CD4-positive, alpha-beta T cell (primary cell): ENCODE measurements at regions not wholly inside any gene's neighbourhood (a gene's known extent, or its start where the extent isn't known, plus 50 kb on each side); places are given as distances from the start of the nearest gene placed in this dataset.

Experiments
- ATAC-seq: fragments of 200-7000 bp; cut with Tn5 transposase; one replicate; pipeline ENCODE4 v1.10.0; 2022; ENCODE audit warnings: mild to moderate bottlenecking; ENCODE audit not compliant: poor library complexity
- CTCF ChIA-PET: fragments of 350-600 bp; sonication (Branson Sonifier 250); formaldehyde crosslinking; loops from one replicate; lab custom pipeline; 2021; ENCODE audit warnings: antibody characterized with exemption, inconsistent platforms; lab: Charles Lee
- POLR2A ChIA-PET: fragments of 350-600 bp; sonication (Branson Sonifier 250); formaldehyde crosslinking; loops from one replicate; lab custom pipeline; 2021; ENCODE audit warnings: antibody characterized with exemption, inconsistent platforms; lab: Charles Lee
- DNase-seq, 14 experiments: peaks; one replicate each; pipeline ENCODE4 v3.0.0-alpha.2; 2013 to 2020; ENCODE audit warnings: mixed read lengths in 2 of 14
- H3K27ac ChIP-seq, 2 donors: one replicate each; pipeline versions ENCODE4 v1.5.1 to v1.7.0; 2013; ENCODE audit warnings: low read length in 2 of 2, low read depth in 1 of 2, mild to moderate bottlenecking in 1 of 2
- H3K27me3 ChIP-seq, 2 experiments: 1 replicate in 1 of 2; 2 replicates in 1 of 2; pipeline versions ENCODE4 v1.6.1 to v1.7.0; 2013; ENCODE audit warnings: low read length in 2 of 2, control low read depth in 1 of 2, mild to moderate bottlenecking in 1 of 2, moderate library complexity in 1 of 2; ENCODE audit not compliant: insufficient read depth in 2 of 2, control insufficient read depth in 1 of 2
- H3K36me3 ChIP-seq: one replicate; pipeline ENCODE4 v1.6.1; 2013; ENCODE audit warnings: low read length, control low read depth; ENCODE audit not compliant: insufficient read depth
- H3K4me1 ChIP-seq: one replicate; pipeline ENCODE4 v1.6.1; 2013; ENCODE audit warnings: low read length, control low read depth; ENCODE audit not compliant: insufficient read depth
- H3K4me3 ChIP-seq: one replicate; pipeline ENCODE4 v1.5.1; 2013; ENCODE audit warnings: mild to moderate bottlenecking, low read length, moderate library complexity
- H3K9me3 ChIP-seq, 2 experiments: 1 replicate in 1 of 2; 2 replicates in 1 of 2; pipeline versions ENCODE4 v1.6.1 to v1.7.0; 2013; ENCODE audit warnings: low read length in 2 of 2, mild to moderate bottlenecking in 2 of 2, control low read depth in 1 of 2, moderate library complexity in 1 of 2; ENCODE audit not compliant: control insufficient read depth in 1 of 2, insufficient read depth in 1 of 2
- H3K27ac Mint-ChIP-seq: one replicate; pipeline ENCODE4 v1.8.0; 2020; ENCODE audit warnings: mixed read lengths
- H3K27me3 Mint-ChIP-seq: one replicate; pipeline ENCODE4 v1.8.0; 2021; ENCODE audit warnings: mixed read lengths
- H3K36me3 Mint-ChIP-seq: one replicate; pipeline ENCODE4 v1.8.0; 2021; ENCODE audit warnings: low read depth, mixed read lengths
- H3K4me1 Mint-ChIP-seq: one replicate; pipeline ENCODE4 v1.8.0; 2021; ENCODE audit warnings: low read depth, mixed read lengths
- H3K4me3 Mint-ChIP-seq: one replicate; pipeline ENCODE4 v1.8.0; 2020; ENCODE audit warnings: mild to moderate bottlenecking, mixed read lengths
- H3K9me3 Mint-ChIP-seq: one replicate; pipeline ENCODE4 v1.8.0; 2020; ENCODE audit warnings: mixed read lengths
- intact Hi-C, 2 experiments: fragments of 100-400 bp; cut with DNase I in 1 of 2; cut with micrococcal nuclease in 1 of 2; formaldehyde crosslinking; loops; one replicate each; pipeline versions ENCODE4 v1.15.1 to v1.9.0; 2023 to 2025; cut with DNase I, micrococcal nuclease
- TF ChIP-seq, protein P1 (sequence below): fragments of 200-600 bp; IDR thresholded peaks from one replicate; pipeline ENCODE4 v1.8.0; 2022; ENCODE audit warnings: antibody characterized with exemption, mild to moderate bottlenecking

DNA sequence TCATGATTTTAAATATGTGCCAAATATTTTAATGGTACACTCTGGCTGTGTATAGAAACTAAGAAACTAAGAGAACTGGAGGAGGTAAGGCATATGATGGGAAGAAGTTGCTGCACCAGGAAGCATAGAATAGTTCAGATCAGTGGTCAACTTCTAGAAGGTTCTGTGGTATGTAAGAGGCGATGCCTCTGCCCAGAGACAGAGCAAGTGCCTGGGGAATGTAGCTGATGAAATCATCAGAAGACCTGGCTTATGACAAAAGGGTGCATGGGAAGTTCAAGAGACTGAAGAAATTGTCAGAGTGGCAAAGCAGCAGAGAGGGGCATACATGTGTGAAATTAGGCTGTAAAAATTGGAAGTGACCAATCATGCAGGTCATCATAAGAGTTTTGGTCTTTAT lies 580.8 kb downstream of the BMP2 start:
- H3K4me3 Mint-ChIP-seq, result no peak overlapping the region
- CTCF ChIA-PET, result no interaction called here
- no peak overlapping the region for H3K27ac ChIP-seq

DNA sequence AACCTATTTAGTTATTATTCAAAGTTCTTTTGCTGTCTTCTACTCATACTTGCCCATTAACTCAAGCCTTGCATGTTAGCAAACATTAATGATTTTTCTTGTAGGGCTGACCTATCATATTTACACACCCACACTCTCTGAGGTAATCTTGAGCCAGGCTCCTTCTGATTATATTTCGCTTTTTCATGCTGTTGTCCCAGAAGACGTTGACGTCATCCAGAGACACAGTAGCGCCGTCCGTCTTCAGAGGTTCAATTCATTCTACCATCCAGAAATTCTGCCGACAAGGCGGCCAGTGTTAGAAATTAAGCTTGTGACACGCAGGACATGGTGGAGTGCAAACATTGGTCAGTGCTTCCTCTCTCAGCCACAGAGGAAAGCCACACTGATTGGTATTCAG lies 584.7 kb downstream of the BMP2 start:
- no peaks in the 10 kb centered on the region for H3K27me3 ChIP-seq
- H3K4me3 ChIP-seq, result no peak overlapping the region
- POLR2A ChIA-PET, result no interaction called here
- DNase-seq (no peak), ATAC-seq (no peak)
- H3K36me3 ChIP-seq, result no peaks in the 10 kb centered on the region
- Mint-ChIP-seq H3K27me3 (no peaks in the 10 kb centered on the region), H3K27ac (no peak overlapping the region), H3K4me3 (no peak overlapping the region), H3K36me3 (no peaks in the 10 kb centered on the region), H3K4me1 (no peaks in the 10 kb centered on the region), H3K9me3 (no peaks in the 10 kb centered on the region)
- CTCF ChIA-PET, result no interaction called here
- TF ChIP-seq, protein P1, sequence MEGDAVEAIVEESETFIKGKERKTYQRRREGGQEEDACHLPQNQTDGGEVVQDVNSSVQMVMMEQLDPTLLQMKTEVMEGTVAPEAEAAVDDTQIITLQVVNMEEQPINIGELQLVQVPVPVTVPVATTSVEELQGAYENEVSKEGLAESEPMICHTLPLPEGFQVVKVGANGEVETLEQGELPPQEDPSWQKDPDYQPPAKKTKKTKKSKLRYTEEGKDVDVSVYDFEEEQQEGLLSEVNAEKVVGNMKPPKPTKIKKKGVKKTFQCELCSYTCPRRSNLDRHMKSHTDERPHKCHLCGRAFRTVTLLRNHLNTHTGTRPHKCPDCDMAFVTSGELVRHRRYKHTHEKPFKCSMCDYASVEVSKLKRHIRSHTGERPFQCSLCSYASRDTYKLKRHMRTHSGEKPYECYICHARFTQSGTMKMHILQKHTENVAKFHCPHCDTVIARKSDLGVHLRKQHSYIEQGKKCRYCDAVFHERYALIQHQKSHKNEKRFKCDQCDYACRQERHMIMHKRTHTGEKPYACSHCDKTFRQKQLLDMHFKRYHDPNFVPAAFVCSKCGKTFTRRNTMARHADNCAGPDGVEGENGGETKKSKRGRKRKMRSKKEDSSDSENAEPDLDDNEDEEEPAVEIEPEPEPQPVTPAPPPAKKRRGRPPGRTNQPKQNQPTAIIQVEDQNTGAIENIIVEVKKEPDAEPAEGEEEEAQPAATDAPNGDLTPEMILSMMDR, result no peak
- no peak overlapping the region for H3K27ac ChIP-seq
- intact Hi-C loops, result no loop called here
- H3K4me1 ChIP-seq, result no peaks in the 10 kb centered on the region
- H3K9me3 ChIP-seq, result no peaks in the 10 kb centered on the region

More for the DNA sequence above, 580.8 kb downstream of the BMP2 start:
- Histone ChIP-seq H3K4me3 (no peak overlapping the region), H3K36me3 (no peaks in the 10 kb centered on the region), H3K27me3 (no peaks in the 10 kb centered on the region), H3K9me3 (no peaks in the 10 kb centered on the region), H3K4me1 (no peaks in the 10 kb centered on the region)
- H3K27ac Mint-ChIP-seq, result no peak overlapping the region
- H3K4me1 Mint-ChIP-seq, result no peaks in the 10 kb centered on the region
- H3K27me3 Mint-ChIP-seq, result no peaks in the 10 kb centered on the region
- TF ChIP-seq, protein P1, result no peak
- DNase-seq, result no peak
- POLR2A ChIA-PET, result no interaction called here
- no peaks in the 10 kb centered on the region for H3K36me3 Mint-ChIP-seq
- intact Hi-C loops, result no loop called here
- peaks cover 3% of the 10 kb centered on the region for H3K9me3 Mint-ChIP-seq
- no peak for ATAC-seq

DNA sequence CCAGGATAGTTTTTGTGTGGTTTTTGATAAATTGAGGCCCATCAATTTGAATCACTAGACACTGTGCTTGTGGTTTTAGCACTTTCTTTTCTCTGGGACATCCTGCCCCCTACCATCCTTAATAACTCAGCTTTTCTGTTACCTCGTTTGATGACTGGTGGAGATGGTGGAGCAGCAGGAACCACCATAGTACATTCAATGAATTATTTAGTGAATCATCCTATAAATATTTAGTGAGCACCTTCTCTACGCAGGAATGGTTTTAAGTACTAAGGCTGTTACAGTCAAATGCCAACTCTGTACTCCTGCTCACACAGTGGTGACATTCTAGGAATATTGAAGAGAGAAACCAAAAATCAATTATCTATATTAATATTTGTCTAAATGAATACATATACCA lies 585.2 kb downstream of the HAO1 start:
- CTCF ChIA-PET, result no interaction called here
- TF ChIP-seq, protein P1, result no peak
- POLR2A ChIA-PET, result no interaction called here
- Histone ChIP-seq H3K4me1 (no peaks in the 10 kb centered on the region), H3K4me3 (no peak overlapping the region), H3K27me3 (no peaks in the 10 kb centered on the region), H3K9me3 (no peaks in the 10 kb centered on the region), H3K36me3 (no peaks in the 10 kb centered on the region), H3K27ac (no peak overlapping the region)
- Mint-ChIP-seq H3K27ac (no peak overlapping the region), H3K4me3 (no peak overlapping the region), H3K9me3 (no peaks in the 10 kb centered on the region), H3K27me3 (no peaks in the 10 kb centered on the region), H3K4me1 (no peaks in the 10 kb centered on the region), H3K36me3 (no peaks in the 10 kb centered on the region)
- intact Hi-C loops, result no loop called here
- no peak for ATAC-seq
- no peak for DNase-seq
